Glutamatergic neuron (in vitro differentiated cells): ENCODE measurements at regions not wholly inside any gene's neighbourhood (a gene's known extent, or its start where the extent isn't known, plus 50 kb on each side); places are given as distances from the start of the nearest gene placed in this dataset.

Experiments used
- DNase-seq: peaks from one replicate; pipeline ENCODE4 v3.0.0; 2022
- H3K27ac Mint-ChIP-seq: one replicate; pipeline ENCODE4 v1.8.0; 2020; ENCODE audit warnings: mild to moderate bottlenecking, mixed read lengths, inconsistent platforms; ENCODE audit not compliant: unreplicated experiment
- H3K27me3 Mint-ChIP-seq: one replicate; pipeline ENCODE4 v1.8.0; 2020; ENCODE audit warnings: mild to moderate bottlenecking, moderate library complexity, mixed read lengths, inconsistent platforms; ENCODE audit not compliant: unreplicated experiment
- H3K36me3 Mint-ChIP-seq: one replicate; pipeline ENCODE4 v1.8.0; 2020; ENCODE audit warnings: mild to moderate bottlenecking, mixed read lengths, inconsistent platforms; ENCODE audit not compliant: unreplicated experiment
- H3K4me1 Mint-ChIP-seq: one replicate; pipeline ENCODE4 v1.8.0; 2020; ENCODE audit warnings: mild to moderate bottlenecking, low read depth, mixed read lengths, inconsistent platforms; ENCODE audit not compliant: unreplicated experiment
- H3K4me3 Mint-ChIP-seq: one replicate; pipeline ENCODE4 v1.8.0; 2020; ENCODE audit warnings: mild to moderate bottlenecking, mixed read lengths, inconsistent platforms; ENCODE audit not compliant: unreplicated experiment
- H3K9me3 Mint-ChIP-seq: one replicate; pipeline ENCODE4 v1.8.0; 2020; ENCODE audit warnings: mild to moderate bottlenecking, moderate library complexity, mixed read lengths, inconsistent platforms; ENCODE audit not compliant: unreplicated experiment
- CTCF ChIP-seq: fragments of 200-600 bp; sonication (generic); IDR thresholded peaks from one replicate; pipeline ENCODE4 v1.5.0; 2021; ENCODE audit not compliant: partially characterized antibody, unreplicated experiment

GRCh38 chr22:19646383-19646782, 67.9 kb upstream of the SEPTIN5 start:
- TF ChIP-seq CTCF, result no peak
- Mint-ChIP-seq H3K27ac (no peak overlapping the region), H3K4me3 (no peak overlapping the region), H3K36me3 (peaks cover 13% of the 10 kb centered on the region), H3K27me3 (peaks cover 4% of the 10 kb centered on the region), H3K4me1 (no peaks in the 10 kb centered on the region), H3K9me3 (peaks cover 2% of the 10 kb centered on the region)
- DNase-seq, result no peak

GRCh38 chr22:19648419-19648929, 65.8 kb upstream of the SEPTIN5 start:
- Mint-ChIP-seq H3K27ac (no peak overlapping the region), H3K4me3 (no peak overlapping the region), H3K27me3 (peaks cover 4% of the 10 kb centered on the region), H3K36me3 (peaks cover 13% of the 10 kb centered on the region), H3K9me3 (peaks cover 2% of the 10 kb centered on the region), H3K4me1 (no peaks in the 10 kb centered on the region)
- TF ChIP-seq CTCF, result no peak
- DNase-seq, result no peak

GRCh38 chr22:19652316-19652715, 62.0 kb upstream of the SEPTIN5 start:
- H3K27me3 Mint-ChIP-seq, result no peaks in the 10 kb centered on the region
- H3K4me3 Mint-ChIP-seq, result no peak overlapping the region
- peaks cover 13% of the 10 kb centered on the region for H3K36me3 Mint-ChIP-seq
- no peak for TF ChIP-seq CTCF
- H3K27ac Mint-ChIP-seq, result no peak overlapping the region
- H3K9me3 Mint-ChIP-seq, result no peaks in the 10 kb centered on the region
- no peak for DNase-seq
- no peaks in the 10 kb centered on the region for H3K4me1 Mint-ChIP-seq

- Mint-ChIP-seq H3K27me3 (no peaks in the 10 kb centered on the region), H3K27ac (no peak overlapping the region), H3K36me3 (peaks cover 5% of the 10 kb centered on the region), H3K4me3 (no peak overlapping the region), H3K9me3 (no peaks in the 10 kb centered on the region), H3K4me1 (no peaks in the 10 kb centered on the region)
- DNase-seq, result no peak
- TF ChIP-seq CTCF, result no peak
These were observed 59.8 kb upstream of the SEPTIN5 start for GRCh38 chr22:19654338-19654987.

GRCh38 chr22:19655399-19655798, 58.9 kb upstream of the SEPTIN5 start:
- H3K4me1 Mint-ChIP-seq, result no peaks in the 10 kb centered on the region

More at GRCh38 chr22:19655399-19655798, 58.9 kb upstream of the SEPTIN5 start:
- Mint-ChIP-seq H3K36me3 (no peaks in the 10 kb centered on the region), H3K9me3 (no peaks in the 10 kb centered on the region), H3K4me3 (no peak overlapping the region), H3K27ac (no peak overlapping the region), H3K27me3 (peaks cover 2% of the 10 kb centered on the region)
- no peak for TF ChIP-seq CTCF
- no peak for DNase-seq
